ENCODE measurements at regions not wholly inside any gene's neighbourhood (a gene's known extent, or its start where the extent isn't known, plus 50 kb on each side); places are given as distances from the start of the nearest gene placed in this dataset.
"Not testable (repeated sequence)": the region's sequence is repeated elsewhere in the genome, so short reads cannot be mapped to it uniquely, and the experiment has no call there.

DNA sequence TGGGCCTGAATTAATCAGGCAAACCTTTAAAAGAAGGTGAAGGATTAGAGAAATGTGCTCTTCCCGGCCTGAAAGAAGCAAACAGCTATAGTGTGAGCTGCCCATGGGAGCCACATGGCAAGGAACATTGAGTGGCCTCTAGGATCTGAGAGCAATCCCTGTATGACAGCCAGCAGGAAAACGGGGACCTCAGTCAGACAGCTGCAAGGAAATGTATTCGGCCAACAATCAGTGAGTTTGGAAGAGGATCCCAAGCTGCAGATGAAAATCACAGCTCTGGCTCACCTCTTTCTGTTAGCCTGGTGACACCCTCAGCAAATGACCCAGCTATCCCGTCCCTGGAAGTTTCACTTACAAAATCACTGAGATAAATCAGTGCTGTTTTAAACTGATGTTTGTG is 309.2 kb downstream of the SH3GL2 start:
- no peak overlapping the region for H3K14ac ChIP-seq (ENCODE audit: low read length)
- H2BK5ac ChIP-seq (ENCODE audit: low read length), result no peak overlapping the region
- H4K91ac ChIP-seq (ENCODE audit: low read depth, low read length, poor library complexity), result no peak overlapping the region
- no peaks in the 10 kb centered on the region for H3K79me1 ChIP-seq (ENCODE audit: low read depth, low read length)
- H3K4ac ChIP-seq (ENCODE audit: low read length), result no peak overlapping the region
- WGBS, 2 donors (ENCODE audit: extremely low coverage in 2 of 2, insufficient read length in 2 of 2, insufficient replicate concordance in 1 of 2), result no CpG with 5 or more reads among the region's 4 CpGs
- no peak overlapping the region for H2BK120ac ChIP-seq (ENCODE audit: low read depth, low read length)
- no peak overlapping the region for H3K4me2 ChIP-seq (ENCODE audit: insufficient read depth, low read length, poor library complexity, severe bottlenecking)
- no peaks in the 10 kb centered on the region for H3K9me3 ChIP-seq (replicated peaks in 1 of 2; ENCODE audit: control insufficient read depth in 2 of 2, insufficient read depth in 1 of 2, low read depth in 1 of 2, low read length in 2 of 2)
- no peak overlapping the region for H2BK12ac ChIP-seq (ENCODE audit: low read length)
- H3K27me3 ChIP-seq (ENCODE audit: control insufficient read depth in 3 of 3, insufficient read depth in 3 of 3, low read depth in 1 of 3, low read length in 3 of 3), result no peaks in the 10 kb centered on the region
- no peak overlapping the region for H2AK5ac ChIP-seq (ENCODE audit: low read depth, low read length)
- H3K23ac ChIP-seq (ENCODE audit: low read depth, low read length, poor library complexity), result no peak overlapping the region
- no peak overlapping the region for H3K9ac ChIP-seq (ENCODE audit: low read depth, low read length, poor library complexity)
- no peak overlapping the region for H3K18ac ChIP-seq (ENCODE audit: low read length)
- H4K8ac ChIP-seq (ENCODE audit: low read depth, low read length), result no peak overlapping the region
- H3K4me1 ChIP-seq (ENCODE audit: control insufficient read depth in 2 of 2, insufficient read depth in 1 of 2, low read depth in 1 of 2, low read length in 2 of 2), result no peaks in the 10 kb centered on the region
- H2AFZ ChIP-seq (ENCODE audit: low read length), result no peak overlapping the region
- no peak overlapping the region for H3K27ac ChIP-seq (replicated peaks; ENCODE audit: low read length)
- H2BK15ac ChIP-seq (ENCODE audit: low read length), result no peak overlapping the region
- peak overlapping the region in 1 of 2 donors; percentile 7 for H3K4me3 ChIP-seq (ENCODE audit: low read length in 2 of 2)
- DNase-seq (ENCODE audit: low spot score), result no peak
- H3K36me3 ChIP-seq (replicated peaks in 1 of 2; ENCODE audit: control insufficient read depth in 2 of 2, insufficient read depth in 2 of 2, low read length in 2 of 2), result no peaks in the 10 kb centered on the region

DNA sequence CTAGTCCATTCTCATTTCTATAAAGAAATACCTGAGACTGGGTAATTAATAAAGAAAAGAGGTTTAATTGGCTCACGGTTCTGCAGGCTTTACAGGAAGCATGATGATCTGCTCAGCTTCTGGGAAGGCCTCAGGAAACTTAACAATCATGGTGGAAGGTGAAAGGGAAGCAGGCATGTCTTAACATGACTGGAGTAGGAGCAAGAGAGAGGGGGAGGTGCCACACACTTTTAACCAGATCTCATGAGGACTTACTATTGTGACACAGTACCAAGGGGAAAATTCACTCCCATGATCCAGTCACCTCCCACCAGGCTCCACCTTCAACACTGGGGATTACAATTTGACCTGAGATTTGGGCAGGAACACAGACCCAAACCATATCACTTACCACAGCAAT is 310.1 kb downstream of the SH3GL2 start:
- H3K79me1 ChIP-seq (ENCODE audit: low read depth, low read length); H3K36me3 ChIP-seq (replicated peaks in 1 of 2; ENCODE audit: control insufficient read depth in 2 of 2, insufficient read depth in 2 of 2, low read length in 2 of 2); H3K9me3 ChIP-seq (replicated peaks in 1 of 2; ENCODE audit: control insufficient read depth in 2 of 2, insufficient read depth in 1 of 2, low read depth in 1 of 2, low read length in 2 of 2); DNase-seq (ENCODE audit: low spot score); H2BK5ac ChIP-seq (ENCODE audit: low read length); H3K9ac ChIP-seq (ENCODE audit: low read depth, low read length, poor library complexity); H2BK120ac ChIP-seq (ENCODE audit: low read depth, low read length); H2BK12ac ChIP-seq (ENCODE audit: low read length); H2AK5ac ChIP-seq (ENCODE audit: low read depth, low read length); H4K8ac ChIP-seq (ENCODE audit: low read depth, low read length); H3K4me1 ChIP-seq (ENCODE audit: control insufficient read depth in 2 of 2, insufficient read depth in 1 of 2, low read depth in 1 of 2, low read length in 2 of 2); H3K23ac ChIP-seq (ENCODE audit: low read depth, low read length, poor library complexity); H3K27me3 ChIP-seq (ENCODE audit: control insufficient read depth in 3 of 3, insufficient read depth in 3 of 3, low read depth in 1 of 3, low read length in 3 of 3); H3K4me2 ChIP-seq (ENCODE audit: insufficient read depth, low read length, poor library complexity, severe bottlenecking); H2BK15ac ChIP-seq (ENCODE audit: low read length); H4K91ac ChIP-seq (ENCODE audit: low read depth, low read length, poor library complexity); H3K4ac ChIP-seq (ENCODE audit: low read length); H3K27ac ChIP-seq (replicated peaks; ENCODE audit: low read length); H3K18ac ChIP-seq (ENCODE audit: low read length); H3K14ac ChIP-seq (ENCODE audit: low read length): not testable (repeated sequence)
- H3K4me3 ChIP-seq (ENCODE audit: low read length in 2 of 2), result peak overlapping the region in 1 of 2 donors; percentile 33
- H2AFZ ChIP-seq (ENCODE audit: low read length), result peak overlapping the region; percentile 39
- WGBS, 2 donors (ENCODE audit: extremely low coverage in 2 of 2, insufficient read length in 2 of 2, insufficient replicate concordance in 1 of 2), result no CpG with 5 or more reads among the region's 1 CpG

DNA sequence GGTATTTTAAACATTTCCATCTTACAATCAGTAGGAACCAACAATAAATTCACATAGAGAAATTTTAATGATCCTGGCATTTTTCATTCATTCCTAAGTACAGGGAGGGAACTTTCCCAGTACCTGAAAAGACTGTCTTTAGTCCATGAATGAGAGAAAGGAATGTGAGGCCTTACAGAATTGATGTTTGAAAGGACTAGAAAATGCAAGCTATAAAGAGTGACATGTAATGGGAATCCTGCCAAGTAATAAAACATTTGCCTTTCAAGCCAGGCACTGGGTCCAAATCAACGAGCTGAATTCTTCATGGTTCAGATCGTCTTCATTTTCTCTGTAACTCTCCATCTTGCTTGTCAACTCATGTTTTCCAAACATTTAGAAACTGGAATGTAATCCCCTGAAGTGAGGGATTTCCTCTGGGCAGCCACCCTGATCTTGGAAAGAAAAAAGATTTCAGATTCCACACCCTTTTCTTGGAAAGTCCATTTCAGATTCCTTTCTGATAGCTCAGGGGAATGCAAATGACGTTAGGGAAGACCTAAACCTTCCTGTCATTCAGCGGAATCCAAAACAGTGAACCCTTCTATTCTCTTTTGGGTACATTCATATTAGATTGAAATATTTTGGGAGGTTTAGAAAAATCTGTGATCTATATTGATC is 315.8 kb downstream of the SH3GL2 start:
- Histone ChIP-seq H3K27ac (replicated peaks; ENCODE audit: low read length) (no peak overlapping the region), H3K79me1 (ENCODE audit: low read depth, low read length) (peaks cover 2% of the 10 kb centered on the region), H3K27me3 (ENCODE audit: control insufficient read depth in 3 of 3, insufficient read depth in 3 of 3, low read depth in 1 of 3, low read length in 3 of 3) (peaks cover 0 to 3% (median 0%) of the 10 kb centered on the region in 3 experiments), H3K4me2 (ENCODE audit: insufficient read depth, low read length, poor library complexity, severe bottlenecking) (no peak overlapping the region), H2BK120ac (ENCODE audit: low read depth, low read length) (no peak overlapping the region), H2BK15ac (ENCODE audit: low read length) (no peak overlapping the region), H3K4me1 (ENCODE audit: control insufficient read depth in 2 of 2, insufficient read depth in 1 of 2, low read depth in 1 of 2, low read length in 2 of 2) (no peaks in the 10 kb centered on the region), H3K23ac (ENCODE audit: low read depth, low read length, poor library complexity) (no peak overlapping the region), H3K9ac (ENCODE audit: low read depth, low read length, poor library complexity) (no peak overlapping the region), H2BK5ac (ENCODE audit: low read length) (no peak overlapping the region), H4K91ac (ENCODE audit: low read depth, low read length, poor library complexity) (no peak overlapping the region), H3K18ac (ENCODE audit: low read length) (no peak overlapping the region), H3K4ac (ENCODE audit: low read length) (no peak overlapping the region), H3K14ac (ENCODE audit: low read length) (no peak overlapping the region), H2AK5ac (ENCODE audit: low read depth, low read length) (no peak overlapping the region), H4K8ac (ENCODE audit: low read depth, low read length) (no peak overlapping the region), H3K9me3 (replicated peaks in 1 of 2; ENCODE audit: control insufficient read depth in 2 of 2, insufficient read depth in 1 of 2, low read depth in 1 of 2, low read length in 2 of 2) (no peaks in the 10 kb centered on the region), H3K36me3 (replicated peaks in 1 of 2; ENCODE audit: control insufficient read depth in 2 of 2, insufficient read depth in 2 of 2, low read length in 2 of 2) (no peaks in the 10 kb centered on the region), H2BK12ac (ENCODE audit: low read length) (no peak overlapping the region), H3K4me3 (ENCODE audit: low read length in 2 of 2) (no peak overlapping the region), H2AFZ (ENCODE audit: low read length) (no peak overlapping the region)
- DNase-seq (ENCODE audit: low spot score), result no peak
- no CpG with 5 or more reads among the region's 4 CpGs for WGBS, 2 donors (ENCODE audit: extremely low coverage in 2 of 2, insufficient read length in 2 of 2, insufficient replicate concordance in 1 of 2)

GRCh38 chr9:17900606-17901005 is 321.7 kb downstream of the SH3GL2 start:
- DNase-seq (ENCODE audit: low spot score), result no peak
- no peak overlapping the region for H3K4ac ChIP-seq (ENCODE audit: low read length)
- peaks cover 2% of the 10 kb centered on the region for H3K79me1 ChIP-seq (ENCODE audit: low read depth, low read length)
- H3K36me3 ChIP-seq (replicated peaks in 1 of 2; ENCODE audit: control insufficient read depth in 2 of 2, insufficient read depth in 2 of 2, low read length in 2 of 2), result peaks cover 0 to 1% of the 10 kb centered on the region in 2 donors
- H2AFZ ChIP-seq (ENCODE audit: low read length), result no peak overlapping the region
- H2AK5ac ChIP-seq (ENCODE audit: low read depth, low read length), result no peak overlapping the region
- H3K4me2 ChIP-seq (ENCODE audit: insufficient read depth, low read length, poor library complexity, severe bottlenecking), result no peak overlapping the region
- no peaks in the 10 kb centered on the region for H3K9me3 ChIP-seq (replicated peaks in 1 of 2; ENCODE audit: control insufficient read depth in 2 of 2, insufficient read depth in 1 of 2, low read depth in 1 of 2, low read length in 2 of 2)
- no peaks in the 10 kb centered on the region for H3K4me1 ChIP-seq (ENCODE audit: control insufficient read depth in 2 of 2, insufficient read depth in 1 of 2, low read depth in 1 of 2, low read length in 2 of 2)
- no peak overlapping the region for H2BK120ac ChIP-seq (ENCODE audit: low read depth, low read length)
- no peak overlapping the region for H3K27ac ChIP-seq (replicated peaks; ENCODE audit: low read length)
- H3K9ac ChIP-seq (ENCODE audit: low read depth, low read length, poor library complexity), result no peak overlapping the region
- no peak overlapping the region for H4K8ac ChIP-seq (ENCODE audit: low read depth, low read length)
- H3K4me3 ChIP-seq (ENCODE audit: low read length in 2 of 2), result no peak overlapping the region
- no CpG with 5 or more reads among the region's 7 CpGs for WGBS, 2 donors (ENCODE audit: extremely low coverage in 2 of 2, insufficient read length in 2 of 2, insufficient replicate concordance in 1 of 2)
- H3K18ac ChIP-seq (ENCODE audit: low read length), result no peak overlapping the region
- H2BK5ac ChIP-seq (ENCODE audit: low read length), result no peak overlapping the region
- no peak overlapping the region for H2BK12ac ChIP-seq (ENCODE audit: low read length)
- no peak overlapping the region for H3K23ac ChIP-seq (ENCODE audit: low read depth, low read length, poor library complexity)
- no peak overlapping the region for H4K91ac ChIP-seq (ENCODE audit: low read depth, low read length, poor library complexity)
- peaks cover 4 to 32% (median 14%) of the 10 kb centered on the region in 3 experiments for H3K27me3 ChIP-seq (ENCODE audit: control insufficient read depth in 3 of 3, insufficient read depth in 3 of 3, low read depth in 1 of 3, low read length in 3 of 3)
- H3K14ac ChIP-seq (ENCODE audit: low read length), result no peak overlapping the region
- H2BK15ac ChIP-seq (ENCODE audit: low read length), result no peak overlapping the region
